ENCODE measurements at regions not wholly inside any gene's neighbourhood (a gene's known extent, or its start where the extent isn't known, plus 50 kb on each side); places are given as distances from the start of the nearest gene placed in this dataset.

GRCh38 chr12:67504026-67504425 lies 144.5 kb upstream of the DYRK2 start:
- TF ChIP-seq CTCF (conservative IDR thresholded peaks at IDR 0.05): no peak
- TF ChIP-seq EZH2 (IDR thresholded peaks at IDR 0.05; ENCODE audit: low read depth): no peak
